ENCODE measurements at regions not wholly inside any gene's neighbourhood (a gene's known extent, or its start where the extent isn't known, plus 50 kb on each side); places are given as distances from the start of the nearest gene placed in this dataset.

- Histone ChIP-seq H3K4me1 (replicated peaks) (peaks cover 13% of the 10 kb centered on the region), H3K27ac (peak overlapping the region; percentile 29; the same call in 1 of the 2 replicates), H3K27me3 (replicated peaks) (no peaks in the 10 kb centered on the region), H3K4me3 (no peak overlapping the region), H3K36me3 (no peaks in the 10 kb centered on the region), H3K9me3 (replicated peaks) (no peaks in the 10 kb centered on the region)
- DNase-seq (ENCODE audit: low read depth in 1 of 2, low spot score in 2 of 2): peak in 1 of 2 experiments; percentile 59
Observed at GRCh38 chr2:8312861-8313830, 368.7 kb upstream of the ID2 start.

GRCh38 chr2:8314063-8314462 lies 367.8 kb upstream of the ID2 start:
- no peaks in the 10 kb centered on the region for H3K27me3 ChIP-seq (replicated peaks)
- no peak overlapping the region for H3K4me3 ChIP-seq
- no peaks in the 10 kb centered on the region for H3K36me3 ChIP-seq
- H3K27ac ChIP-seq: no peak overlapping the region
- peaks cover 13% of the 10 kb centered on the region for H3K4me1 ChIP-seq (replicated peaks)
- DNase-seq (ENCODE audit: low read depth in 1 of 2, low spot score in 2 of 2): no peak
- no peaks in the 10 kb centered on the region for H3K9me3 ChIP-seq (replicated peaks)

DNA sequence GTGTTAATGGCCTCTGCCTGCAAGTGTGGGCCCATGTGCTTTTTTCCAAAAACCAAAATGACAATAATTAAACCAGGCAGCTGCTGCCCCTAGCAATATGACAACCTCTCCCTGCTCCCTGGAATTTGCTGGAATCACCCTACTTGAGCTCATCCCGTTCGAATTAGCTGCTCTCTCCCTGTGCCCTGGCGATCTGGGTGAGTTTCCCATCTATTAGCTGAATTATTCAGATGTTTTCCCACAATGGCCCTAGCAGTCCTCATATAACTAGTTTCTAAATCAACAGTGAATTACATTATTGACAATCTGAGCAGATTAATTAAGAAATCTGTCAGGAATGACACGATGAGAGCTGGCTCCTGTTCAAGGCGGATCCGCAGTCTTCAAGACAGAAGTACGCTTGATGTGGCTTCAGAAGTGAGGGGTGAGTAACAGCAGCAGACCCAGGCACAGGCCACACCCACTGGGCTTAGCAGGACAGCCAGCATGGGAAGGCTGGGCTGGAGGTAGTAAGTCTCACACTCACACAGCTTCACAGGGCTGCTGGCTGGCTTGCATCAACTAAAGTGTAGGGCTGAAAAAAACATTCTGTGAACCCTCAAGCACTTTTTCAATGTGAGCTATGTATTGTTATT lies 366.2 kb upstream of the ID2 start:
- H3K4me1 ChIP-seq (replicated peaks): peaks cover 13% of the 10 kb centered on the region
- no peaks in the 10 kb centered on the region for H3K9me3 ChIP-seq (replicated peaks)
- no peak overlapping the region for H3K4me3 ChIP-seq
- H3K36me3 ChIP-seq: no peaks in the 10 kb centered on the region
- no peak overlapping the region for H3K27ac ChIP-seq
- no peak for DNase-seq (ENCODE audit: low read depth in 1 of 2, low spot score in 2 of 2)
- no peaks in the 10 kb centered on the region for H3K27me3 ChIP-seq (replicated peaks)

DNA sequence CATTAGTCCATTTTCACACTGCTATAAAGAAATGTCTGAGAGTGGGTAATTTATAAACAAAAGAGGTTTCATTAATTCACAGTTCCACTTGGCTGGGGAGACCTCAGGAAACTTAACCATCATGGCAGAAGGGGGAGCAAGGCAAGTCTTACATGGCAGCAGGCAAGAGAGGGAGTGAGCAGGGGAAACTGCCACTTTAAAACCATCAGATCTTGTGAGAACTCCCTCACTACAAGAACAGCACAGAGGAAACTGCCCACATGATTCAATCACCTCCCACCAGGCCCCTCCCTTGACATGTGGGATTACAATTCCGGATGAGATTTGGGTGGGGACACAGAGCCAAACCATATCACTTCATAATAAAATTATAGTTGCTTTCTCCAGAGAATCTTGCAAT lies 365.5 kb upstream of the ID2 start:
- no peaks in the 10 kb centered on the region for H3K9me3 ChIP-seq (replicated peaks)
- no peaks in the 10 kb centered on the region for H3K27me3 ChIP-seq (replicated peaks)
- no peak overlapping the region for H3K4me3 ChIP-seq
- H3K27ac ChIP-seq: no peak overlapping the region
- no peak for DNase-seq (ENCODE audit: low read depth in 1 of 2, low spot score in 2 of 2)
- peaks cover 13% of the 10 kb centered on the region for H3K4me1 ChIP-seq (replicated peaks)
- no peaks in the 10 kb centered on the region for H3K36me3 ChIP-seq

GRCh38 chr2:8317418-8317817 lies 364.4 kb upstream of the ID2 start:
- Histone ChIP-seq H3K4me3 (no peak overlapping the region), H3K27ac (no peak overlapping the region), H3K4me1 (replicated peaks) (peaks cover 13% of the 10 kb centered on the region), H3K9me3 (replicated peaks) (no peaks in the 10 kb centered on the region), H3K27me3 (replicated peaks) (no peaks in the 10 kb centered on the region), H3K36me3 (no peaks in the 10 kb centered on the region)
- DNase-seq (ENCODE audit: low read depth in 1 of 2, low spot score in 2 of 2): no peak

GRCh38 chr2:8319219-8319618 lies 362.6 kb upstream of the ID2 start:
- H3K27me3 ChIP-seq (replicated peaks): no peaks in the 10 kb centered on the region
- H3K9me3 ChIP-seq (replicated peaks): no peaks in the 10 kb centered on the region
- no peaks in the 10 kb centered on the region for H3K36me3 ChIP-seq
- no peak overlapping the region for H3K4me3 ChIP-seq
- H3K4me1 ChIP-seq (replicated peaks): no peaks in the 10 kb centered on the region
- H3K27ac ChIP-seq: no peak overlapping the region
- no peak for DNase-seq (ENCODE audit: low read depth in 1 of 2, low spot score in 2 of 2)

DNA sequence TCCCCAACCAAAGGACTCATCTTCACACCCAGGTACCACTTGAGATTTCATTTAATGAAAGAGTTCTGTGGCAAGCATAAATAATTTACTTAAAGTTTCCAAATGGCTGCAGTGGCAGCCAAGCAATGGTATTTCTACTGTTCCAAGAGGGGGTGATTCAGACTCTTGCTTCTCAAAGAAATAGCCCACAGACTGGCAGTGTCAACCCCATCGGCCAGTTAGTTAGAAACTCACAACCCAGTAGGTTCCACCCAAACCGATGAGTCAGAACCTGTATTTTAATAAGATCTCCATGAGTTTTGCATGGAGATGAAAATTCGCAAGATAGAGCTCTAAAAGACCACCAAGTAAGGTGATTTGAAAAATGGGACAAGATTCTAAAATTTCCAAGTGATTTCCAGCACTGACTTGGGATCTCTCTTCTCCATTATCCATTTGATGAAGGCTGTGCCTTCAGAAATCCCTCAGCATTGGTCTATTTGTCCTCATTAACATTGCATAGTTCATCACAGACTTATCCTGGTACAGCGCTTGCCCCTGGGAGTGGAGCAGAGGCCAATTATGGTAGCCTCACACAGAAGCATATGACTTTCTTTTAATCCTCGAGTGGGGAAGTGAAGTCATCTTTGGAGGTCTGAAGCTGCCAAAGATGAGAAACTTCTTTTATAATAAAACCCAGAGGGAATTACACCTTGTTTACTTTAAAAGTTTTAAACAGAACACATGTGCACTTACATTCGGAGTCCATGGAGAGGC lies 361.4 kb upstream of the ID2 start:
- H3K27ac ChIP-seq: no peak overlapping the region
- DNase-seq (ENCODE audit: low read depth in 1 of 2, low spot score in 2 of 2): no peak
- H3K4me1 ChIP-seq (replicated peaks): no peaks in the 10 kb centered on the region
- no peak overlapping the region for H3K4me3 ChIP-seq
- H3K36me3 ChIP-seq: no peaks in the 10 kb centered on the region
- H3K9me3 ChIP-seq (replicated peaks): no peaks in the 10 kb centered on the region
- H3K27me3 ChIP-seq (replicated peaks): no peaks in the 10 kb centered on the region

- DNase-seq (ENCODE audit: low read depth in 1 of 2, low spot score in 2 of 2): no peak
- H3K4me3 ChIP-seq: no peak overlapping the region
- H3K4me1 ChIP-seq (replicated peaks): no peaks in the 10 kb centered on the region
- H3K27me3 ChIP-seq (replicated peaks): no peaks in the 10 kb centered on the region; the same call in 1 of the 2 replicates
- H3K27ac ChIP-seq: no peak overlapping the region
- H3K9me3 ChIP-seq (replicated peaks): no peaks in the 10 kb centered on the region
- H3K36me3 ChIP-seq: no peaks in the 10 kb centered on the region
Observed at GRCh38 chr2:8322634-8323033, 359.2 kb upstream of the ID2 start.

DNA sequence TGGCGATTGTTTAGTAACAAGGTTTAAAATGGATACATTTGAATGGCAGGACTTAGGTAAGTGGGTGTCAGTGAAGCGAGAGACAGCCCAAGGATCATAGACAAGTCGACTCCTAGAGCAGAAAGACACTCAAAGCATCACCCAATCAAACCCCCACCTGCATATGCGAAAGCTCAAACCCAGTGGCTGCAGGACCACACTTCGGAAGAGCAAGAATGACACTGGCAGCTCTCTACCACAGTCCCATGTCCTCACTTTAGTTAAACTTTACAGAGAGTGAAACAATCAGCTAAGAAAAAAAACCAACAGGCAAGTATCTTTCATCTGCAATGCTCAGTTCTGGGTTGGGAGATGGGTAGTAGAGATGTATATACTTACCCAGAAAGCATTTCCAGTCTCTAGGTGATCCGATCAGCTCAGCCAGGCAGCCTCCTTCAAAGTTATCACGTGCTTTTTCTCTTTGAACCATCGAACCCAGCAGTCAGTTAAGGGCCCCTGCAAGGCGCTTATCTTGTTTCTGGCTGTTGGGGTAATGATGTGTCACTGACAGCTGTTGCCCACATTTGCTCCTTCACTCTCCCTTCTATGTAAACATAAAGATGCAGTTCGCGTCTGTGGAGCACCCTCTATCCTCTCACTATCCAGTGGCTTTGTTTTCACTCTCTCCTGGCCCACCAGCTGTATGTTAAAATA lies 357.5 kb upstream of the ID2 start:
- DNase-seq (ENCODE audit: low read depth in 1 of 2, low spot score in 2 of 2): no peak
- no peak overlapping the region for H3K27ac ChIP-seq
- no peaks in the 10 kb centered on the region for H3K36me3 ChIP-seq
- no peaks in the 10 kb centered on the region for H3K4me1 ChIP-seq (replicated peaks)
- H3K9me3 ChIP-seq (replicated peaks): no peaks in the 10 kb centered on the region
- H3K4me3 ChIP-seq: no peak overlapping the region
- H3K27me3 ChIP-seq (replicated peaks): no peaks in the 10 kb centered on the region; the same call in 1 of the 2 replicates

DNA sequence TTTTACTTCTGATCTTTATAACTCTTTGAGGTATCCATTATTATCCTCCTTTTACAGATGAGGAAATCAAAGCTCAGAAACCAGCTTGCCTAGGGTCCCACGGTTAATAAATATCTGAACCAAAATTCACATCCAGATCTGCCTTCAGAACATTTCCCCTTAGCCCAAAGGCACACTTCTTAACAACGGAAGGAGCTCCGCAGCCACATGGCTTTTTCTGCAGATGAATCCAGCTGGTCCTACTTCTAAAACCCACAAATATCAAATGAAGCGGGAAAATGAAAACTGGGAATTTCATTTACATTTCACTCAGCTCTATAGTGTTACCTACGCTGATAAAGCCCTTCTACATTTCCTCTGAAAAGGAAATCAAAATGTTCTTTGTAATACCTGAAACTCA lies 357.0 kb upstream of the ID2 start:
- Histone ChIP-seq H3K4me1 (replicated peaks) (no peaks in the 10 kb centered on the region), H3K4me3 (no peak overlapping the region), H3K9me3 (replicated peaks) (no peaks in the 10 kb centered on the region), H3K36me3 (no peaks in the 10 kb centered on the region), H3K27ac (no peak overlapping the region), H3K27me3 (replicated peaks) (no peaks in the 10 kb centered on the region; the same call in 1 of the 2 replicates)
- no peak for DNase-seq (ENCODE audit: low read depth in 1 of 2, low spot score in 2 of 2)

DNA sequence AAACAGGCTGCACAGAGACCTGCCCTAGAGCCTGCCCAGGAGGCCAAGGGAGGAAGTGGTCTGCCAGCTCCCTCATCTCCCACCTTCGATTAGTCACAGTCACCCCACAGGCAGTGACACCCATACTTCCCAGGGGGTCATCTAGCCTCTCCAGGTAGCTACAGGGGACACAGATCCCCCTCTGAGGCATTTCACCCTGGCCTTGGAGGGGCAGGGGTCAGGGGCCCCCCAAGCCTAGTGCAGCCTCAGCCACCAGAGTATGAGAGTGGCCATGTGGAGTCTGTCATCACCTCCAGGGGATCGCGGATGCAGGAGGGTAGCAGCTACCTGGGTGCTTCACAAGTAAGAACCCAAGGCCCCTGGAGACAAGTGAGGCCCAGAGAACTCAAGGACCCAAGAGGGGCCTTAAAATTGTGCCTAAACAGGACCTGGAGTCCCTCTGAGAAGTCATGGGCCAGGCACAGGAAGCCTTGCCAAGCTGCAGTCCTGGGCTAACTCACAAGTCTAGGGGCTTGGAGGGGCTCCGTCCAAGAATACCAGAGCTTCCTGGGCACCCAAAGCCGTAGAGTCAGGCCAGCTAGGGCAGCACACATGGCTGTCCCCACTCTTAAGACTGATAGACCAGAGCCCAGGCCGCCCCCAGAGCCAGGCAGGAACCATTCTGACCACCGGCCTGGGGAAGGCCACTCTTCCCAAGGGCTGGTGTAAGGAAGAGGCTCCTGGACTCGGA lies 354.3 kb upstream of the ID2 start:
- Histone ChIP-seq H3K4me1 (replicated peaks) (no peaks in the 10 kb centered on the region), H3K4me3 (no peak overlapping the region), H3K9me3 (replicated peaks) (no peaks in the 10 kb centered on the region), H3K27ac (no peak overlapping the region), H3K27me3 (replicated peaks) (no peaks in the 10 kb centered on the region; the same call in 1 of the 2 replicates), H3K36me3 (no peaks in the 10 kb centered on the region)
- DNase-seq (ENCODE audit: low read depth in 1 of 2, low spot score in 2 of 2): peak in 1 of 2 experiments; percentile 28

DNA sequence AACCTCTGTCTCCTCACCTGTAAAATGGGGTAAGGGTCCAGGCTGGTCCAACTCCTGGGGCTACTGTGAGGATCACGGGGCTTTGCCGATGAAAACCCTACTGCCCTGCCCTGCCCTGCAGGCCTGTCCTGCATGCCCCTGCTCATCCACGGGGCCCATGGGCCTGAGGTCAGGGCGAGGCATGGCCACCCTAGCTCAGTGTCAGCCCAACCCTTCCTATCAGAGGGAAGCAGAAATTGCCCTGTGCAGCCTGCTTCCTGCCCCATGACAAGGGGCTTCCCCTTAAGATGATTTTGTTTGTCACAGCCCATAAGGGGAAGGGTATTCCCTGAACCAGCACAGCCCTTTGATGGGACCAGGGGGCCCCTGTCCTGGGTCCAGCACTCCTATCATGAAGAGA lies 353.6 kb upstream of the ID2 start:
- DNase-seq (ENCODE audit: low read depth in 1 of 2, low spot score in 2 of 2): peak in 1 of 2 experiments; percentile 16
- Histone ChIP-seq H3K27ac (no peak overlapping the region), H3K4me3 (no peak overlapping the region), H3K4me1 (replicated peaks) (no peaks in the 10 kb centered on the region), H3K9me3 (replicated peaks) (no peaks in the 10 kb centered on the region), H3K27me3 (replicated peaks) (no peaks in the 10 kb centered on the region; the same call in 1 of the 2 replicates), H3K36me3 (no peaks in the 10 kb centered on the region)

Data from SJSA1 (cell line).